Osteoblast (primary cell): ENCODE measurements at regions not wholly inside any gene's neighbourhood (a gene's known extent, or its start where the extent isn't known, plus 50 kb on each side); places are given as distances from the start of the nearest gene placed in this dataset.

Source experiments
- DNase-seq: peaks from one replicate; pipeline ENCODE4 v3.0.0; 2011; ENCODE audit warnings: low spot score, mixed read lengths; ENCODE audit not compliant: insufficient read length; ENCODE audit errors: missing footprints
- H2AFZ ChIP-seq: 2 replicates; pipeline ENCODE4 v1.6.0; 2011; ENCODE audit warnings: mild to moderate bottlenecking, low read length
- H3K27ac ChIP-seq: 2 replicates; pipeline ENCODE4 v1.5.1; 2011; ENCODE audit warnings: mild to moderate bottlenecking, low read depth, low read length, moderate library complexity
- H3K27me3 ChIP-seq: 2 replicates; pipeline ENCODE4 v1.6.0; 2012; ENCODE audit warnings: mild to moderate bottlenecking, control low read depth, inconsistent platforms, low read length, moderate library complexity; ENCODE audit not compliant: insufficient read depth
- H3K36me3 ChIP-seq: 2 replicates; pipeline ENCODE4 v1.5.1; 2011; ENCODE audit warnings: mild to moderate bottlenecking, low read length, control low read depth, moderate library complexity; ENCODE audit not compliant: insufficient read depth
- H3K4me1 ChIP-seq: 2 replicates; pipeline ENCODE4 v1.5.1; 2011; ENCODE audit warnings: mild to moderate bottlenecking, low read length, control low read depth, moderate library complexity; ENCODE audit not compliant: insufficient read depth
- H3K4me2 ChIP-seq: 2 replicates; pipeline ENCODE4 v1.6.0; 2011; ENCODE audit warnings: mild to moderate bottlenecking, low read length; ENCODE audit not compliant: insufficient read depth
- H3K4me3 ChIP-seq: fragments of 200-600 bp; sonication (generic); 3 replicates; pipeline ENCODE4 v1.5.1; 2012; ENCODE audit warnings: mild to moderate bottlenecking, low read length, inconsistent platforms; ENCODE audit not compliant: insufficient read depth
- H3K79me2 ChIP-seq: 2 replicates; pipeline ENCODE4 v1.6.0; 2012; ENCODE audit warnings: mild to moderate bottlenecking, low read length, control low read depth, inconsistent platforms; ENCODE audit not compliant: insufficient read depth
- H3K9me3 ChIP-seq: 2 replicates; pipeline ENCODE4 v1.5.1; 2011; ENCODE audit warnings: low read depth, low read length, control low read depth
- H4K20me1 ChIP-seq: 2 replicates; pipeline ENCODE4 v1.6.0; 2012; ENCODE audit warnings: mild to moderate bottlenecking, low read length, control low read depth; ENCODE audit not compliant: insufficient read depth
- CTCF ChIP-seq: IDR thresholded peaks from 2 replicates; pipeline ENCODE4 v1.5.1; 2011; ENCODE audit warnings: mild to moderate bottlenecking, low read depth, low read length, moderate library complexity; ENCODE audit errors: extremely low read depth

- no peaks in the 10 kb centered on the region for H4K20me1 ChIP-seq
- H3K4me1 ChIP-seq = peaks cover 45% of the 10 kb centered on the region
- TF ChIP-seq CTCF = no peak
- no peak overlapping the region for H3K4me2 ChIP-seq
- no peaks in the 10 kb centered on the region for H3K9me3 ChIP-seq
- H3K4me3 ChIP-seq = no peak overlapping the region
- H3K36me3 ChIP-seq = no peaks in the 10 kb centered on the region
- H2AFZ ChIP-seq = peak overlapping the region; percentile 61
- no peak for DNase-seq
- H3K79me2 ChIP-seq = no peaks in the 10 kb centered on the region
- no peaks in the 10 kb centered on the region for H3K27me3 ChIP-seq
- H3K27ac ChIP-seq = peak overlapping the region; percentile 17
These were observed 107.7 kb upstream of the EEPD1 start for GRCh38 chr7:36045326-36045725.

GRCh38 chr7:36045830-36046341 lies 107.2 kb upstream of the EEPD1 start:
- Histone ChIP-seq H3K36me3 (no peaks in the 10 kb centered on the region), H2AFZ (peak overlapping the region; percentile 61), H3K4me1 (peaks cover 40% of the 10 kb centered on the region), H3K79me2 (no peaks in the 10 kb centered on the region), H3K4me3 (no peak overlapping the region), H3K27ac (no peak overlapping the region), H3K9me3 (no peaks in the 10 kb centered on the region), H3K27me3 (no peaks in the 10 kb centered on the region), H3K4me2 (no peak overlapping the region), H4K20me1 (no peaks in the 10 kb centered on the region)
- no peak for TF ChIP-seq CTCF
- no peak for DNase-seq

GRCh38 chr7:36047091-36047658 lies 105.9 kb upstream of the EEPD1 start:
- H3K9me3 ChIP-seq = no peaks in the 10 kb centered on the region
- H3K4me1 ChIP-seq = peaks cover 40% of the 10 kb centered on the region
- no peak overlapping the region for H3K4me3 ChIP-seq
- no peaks in the 10 kb centered on the region for H3K79me2 ChIP-seq
- H3K4me2 ChIP-seq = no peak overlapping the region
- no peaks in the 10 kb centered on the region for H3K27me3 ChIP-seq
- no peaks in the 10 kb centered on the region for H4K20me1 ChIP-seq
- H3K36me3 ChIP-seq = no peaks in the 10 kb centered on the region
- peak; percentile 40 for TF ChIP-seq CTCF
- peak overlapping the region; percentile 70 for H3K27ac ChIP-seq
- DNase-seq = no peak
- no peak overlapping the region for H2AFZ ChIP-seq

GRCh38 chr7:36048141-36048901 lies 104.7 kb upstream of the EEPD1 start:
- H3K36me3 ChIP-seq = no peaks in the 10 kb centered on the region
- DNase-seq = peak; percentile 76
- H3K9me3 ChIP-seq = no peaks in the 10 kb centered on the region
- peak overlapping the region; percentile 56 for H3K4me2 ChIP-seq
- H3K27me3 ChIP-seq = no peaks in the 10 kb centered on the region
- peak overlapping the region; percentile 70 for H3K27ac ChIP-seq
- H4K20me1 ChIP-seq = no peaks in the 10 kb centered on the region
- H3K4me3 ChIP-seq = no peak overlapping the region
- H3K4me1 ChIP-seq = peaks cover 40% of the 10 kb centered on the region
- TF ChIP-seq CTCF = no peak
- H3K79me2 ChIP-seq = no peaks in the 10 kb centered on the region
- peak overlapping the region; percentile 70 for H2AFZ ChIP-seq
